GM12892 (cell line): ENCODE measurements at regions not wholly inside any gene's neighbourhood (a gene's known extent, or its start where the extent isn't known, plus 50 kb on each side); places are given as distances from the start of the nearest gene placed in this dataset.
"Not testable (repeated sequence)": the region's sequence is repeated elsewhere in the genome, so short reads cannot be mapped to it uniquely, and the experiment has no call there.

Experiments
- DNase-seq: peaks from one replicate; pipeline ENCODE4 v3.0.0; 2011; ENCODE audit not compliant: insufficient read length
- FAIRE-seq: peaks from 2 replicates; lab custom pipeline; 2011; peaks lifted over from hg19 to GRCh38; lab: Jason Lieb, UNC
- POLR2A ChIP-seq: IDR thresholded peaks from 2 replicates; pipeline ENCODE4 v1.6.1; 2011; ENCODE audit warnings: low read depth, low read length, control low read depth
- POLR2AphosphoS5 ChIP-seq: IDR thresholded peaks from 2 replicates; pipeline ENCODE4 v1.6.1; 2011; ENCODE audit warnings: low read depth, low read length, control low read depth
- TAF1 ChIP-seq: IDR thresholded peaks from 2 replicates; pipeline ENCODE4 v1.6.1; 2011; ENCODE audit warnings: low read depth, mild to moderate bottlenecking, control low read depth, low read length, borderline replicate concordance

DNA sequence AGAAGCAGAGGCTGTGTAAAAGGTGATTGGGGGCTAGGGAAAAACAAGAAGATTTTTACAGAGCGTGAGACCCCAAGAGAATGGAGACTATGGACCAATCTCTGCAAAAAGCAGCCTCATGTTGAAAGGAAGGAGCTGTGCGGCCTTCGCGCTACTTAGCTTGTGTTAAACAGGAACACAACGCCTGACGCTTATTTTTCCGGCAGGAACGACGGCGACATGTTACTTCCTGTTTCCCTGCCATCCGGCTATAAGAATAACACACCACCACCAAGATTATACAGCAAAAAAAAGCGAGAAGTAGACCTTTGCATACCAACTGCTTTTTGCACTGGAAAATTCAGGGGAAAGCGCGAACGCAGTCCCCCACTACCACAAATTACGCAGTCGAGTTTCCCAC is 272.7 kb downstream of the FAM72C start:
- DNase-seq (no peak), FAIRE-seq (no peak)
- TF ChIP-seq POLR2A (no peak), TAF1 (no peak), POLR2AphosphoS5 (no peak)

DNA sequence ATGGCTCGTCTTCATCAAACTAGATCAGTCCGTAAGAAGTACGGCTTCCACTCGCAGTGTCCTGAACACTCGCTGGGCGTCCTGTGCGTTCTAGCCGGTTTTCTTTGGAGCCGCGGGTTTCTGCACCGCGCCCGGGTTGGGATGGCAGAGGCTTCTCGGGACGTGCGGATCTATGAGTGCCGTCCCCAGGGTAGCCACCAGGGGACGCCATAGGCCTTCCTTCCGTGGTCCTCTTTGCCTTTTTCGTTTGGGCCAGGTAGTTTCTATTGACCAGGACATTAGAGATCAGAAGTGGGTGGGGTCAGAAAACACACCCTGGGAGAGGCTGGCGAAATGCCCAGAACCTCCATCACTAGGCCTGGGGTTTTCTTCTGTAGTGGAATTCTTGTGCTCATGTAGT is 273.8 kb downstream of the FAM72C start:
- no peak for TF ChIP-seq POLR2A
- TF ChIP-seq POLR2AphosphoS5: no peak
- no peak for TF ChIP-seq TAF1
- no peak for FAIRE-seq
- DNase-seq: no peak

DNA sequence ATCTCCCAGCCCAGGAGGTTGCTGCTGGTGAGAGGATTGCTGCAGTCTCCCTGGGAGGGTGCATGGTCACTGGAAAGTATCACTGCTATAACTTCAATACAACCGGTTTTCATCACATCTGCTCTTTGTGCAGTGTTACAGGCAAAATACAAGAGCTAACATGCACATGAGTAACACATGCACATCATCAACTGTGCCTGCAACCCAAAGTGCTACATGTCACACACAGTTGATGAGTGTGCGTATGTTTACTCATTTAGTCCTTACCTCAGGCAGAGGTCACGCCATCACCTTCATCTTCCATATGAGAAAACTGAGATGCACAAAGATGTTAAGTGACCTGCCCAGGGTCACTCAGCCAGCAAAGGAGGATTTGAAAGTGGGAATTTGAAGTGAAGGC is 277.7 kb downstream of the FAM72C start:
- TF ChIP-seq POLR2AphosphoS5: no peak
- no peak for TF ChIP-seq POLR2A
- no peak for TF ChIP-seq TAF1
- no peak for FAIRE-seq
- DNase-seq: no peak

DNA sequence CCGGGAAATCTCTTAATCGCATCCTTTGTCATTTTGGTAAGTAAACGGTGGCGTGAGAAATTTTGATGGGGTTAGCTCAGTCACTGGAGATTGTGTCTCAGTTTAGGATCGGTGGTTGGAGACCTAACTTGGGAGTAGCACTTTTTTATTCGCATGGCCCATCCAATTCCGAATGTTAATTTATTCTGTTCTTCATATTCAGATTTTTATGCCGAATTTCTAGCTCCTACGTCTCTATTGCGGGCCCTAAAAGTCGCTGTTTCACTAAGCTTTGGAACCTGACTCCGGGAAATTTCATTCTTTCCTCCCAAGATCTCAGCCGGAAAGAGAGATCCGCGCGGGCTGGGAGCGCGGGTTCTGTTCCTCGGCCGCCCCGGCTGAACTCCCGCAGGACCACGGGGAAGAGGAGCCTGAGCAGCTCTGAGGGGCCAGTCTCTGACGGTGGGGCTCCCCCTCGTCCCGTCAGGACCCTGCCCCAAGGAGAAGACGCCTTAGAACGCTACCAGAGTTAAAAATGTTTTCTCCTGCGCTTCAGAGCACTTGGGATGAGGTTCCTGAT is 279.7 kb downstream of the FAM72C start:
- FAIRE-seq: no peak
- no peak for TF ChIP-seq POLR2A
- TF ChIP-seq POLR2AphosphoS5: no peak
- no peak for TF ChIP-seq TAF1
- DNase-seq: no peak

DNA sequence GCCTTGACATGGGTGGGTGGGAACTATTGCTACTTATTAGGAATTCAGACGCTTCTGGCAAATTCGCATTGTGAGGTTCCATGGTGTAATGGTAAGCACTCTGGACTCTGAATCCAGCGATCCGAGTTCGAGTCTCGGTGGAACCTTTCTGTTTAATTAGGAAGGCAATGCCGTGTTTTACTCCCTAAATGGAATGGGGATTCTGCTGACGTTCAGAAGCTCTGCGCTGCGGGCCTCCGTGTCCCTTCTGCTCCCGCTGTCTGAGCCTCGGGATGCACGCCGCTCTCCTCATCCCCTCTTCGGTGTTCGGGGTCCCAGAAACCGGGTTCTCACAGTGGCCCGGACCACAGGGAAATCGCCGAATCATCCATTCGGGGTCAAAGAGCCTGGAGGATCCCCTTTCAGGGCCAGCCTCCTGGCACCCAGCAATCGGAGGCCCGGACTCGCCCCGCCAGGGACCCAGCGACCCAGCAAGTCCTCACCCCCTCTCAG is 280.3 kb downstream of the FAM72C start:
- FAIRE-seq: no peak
- no peak for DNase-seq
- TF ChIP-seq TAF1 (no peak), POLR2A (no peak), POLR2AphosphoS5 (no peak)

DNA sequence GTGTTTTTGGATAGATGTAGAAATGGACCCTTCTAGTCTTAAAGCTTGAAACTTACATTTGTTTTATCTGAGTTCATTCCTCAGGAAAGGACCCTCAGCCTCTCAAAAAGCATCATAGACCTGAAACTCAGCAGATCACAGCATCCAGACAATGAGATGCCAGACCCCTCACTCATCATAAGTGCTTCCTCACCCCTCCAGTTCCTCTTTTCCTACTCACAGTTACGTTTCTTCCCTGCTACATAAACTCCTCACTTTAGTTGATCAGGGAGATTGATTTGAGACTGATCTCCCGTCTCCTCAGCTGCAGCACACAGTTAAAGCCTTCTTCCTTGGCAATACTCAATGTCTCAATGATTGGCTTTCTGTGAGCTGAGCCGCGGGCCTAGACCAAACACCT is 282.0 kb downstream of the FAM72C start:
- TF ChIP-seq POLR2A (no peak), TAF1 (no peak), POLR2AphosphoS5 (no peak)
- DNase-seq: no peak
- no peak for FAIRE-seq

DNA sequence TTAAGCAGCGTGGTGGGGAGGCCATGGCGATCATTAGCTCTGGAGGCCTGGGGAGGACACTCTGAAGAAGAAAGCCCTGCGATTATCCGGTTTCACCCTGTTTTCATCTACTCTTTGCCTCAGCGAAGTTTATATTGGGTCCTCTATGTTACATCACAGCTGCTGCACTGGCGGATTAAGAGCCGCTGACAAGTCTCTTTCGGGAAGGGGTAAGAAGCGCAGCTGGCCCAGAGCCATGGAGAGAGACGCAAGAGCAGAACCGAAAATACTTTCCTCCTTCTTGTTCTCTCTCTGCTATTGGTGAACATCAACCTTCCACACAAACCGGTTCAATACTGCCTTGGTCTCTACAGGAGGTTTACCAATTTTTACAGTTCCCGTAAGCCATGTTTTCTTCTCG is 291.5 kb downstream of the FAM72C start:
- FAIRE-seq: no peak
- DNase-seq: no peak
- TF ChIP-seq TAF1 (no peak), POLR2A (no peak)

DNA sequence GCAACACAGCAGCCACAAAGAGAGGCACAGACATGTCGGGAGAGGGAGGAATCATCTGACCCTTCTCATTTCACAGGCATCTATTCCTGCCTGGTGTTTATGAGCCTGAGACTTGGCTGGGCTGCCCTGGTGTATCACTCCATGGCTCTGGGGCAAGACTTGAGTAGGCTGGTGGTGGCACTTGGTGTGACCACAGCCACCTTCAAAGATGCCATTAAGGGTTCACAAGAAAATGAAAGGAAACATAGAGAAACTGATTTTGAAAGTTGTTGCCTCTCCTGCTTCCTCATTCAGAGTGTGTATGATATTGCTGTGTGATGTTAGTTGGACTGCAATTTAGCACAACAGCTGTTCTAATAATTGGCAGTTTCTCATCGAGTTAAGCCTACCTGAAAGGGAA is 298.8 kb downstream of the FAM72C start:
- TF ChIP-seq TAF1 (no peak), POLR2A (no peak), POLR2AphosphoS5 (no peak)
- FAIRE-seq: no peak
- no peak for DNase-seq

DNA sequence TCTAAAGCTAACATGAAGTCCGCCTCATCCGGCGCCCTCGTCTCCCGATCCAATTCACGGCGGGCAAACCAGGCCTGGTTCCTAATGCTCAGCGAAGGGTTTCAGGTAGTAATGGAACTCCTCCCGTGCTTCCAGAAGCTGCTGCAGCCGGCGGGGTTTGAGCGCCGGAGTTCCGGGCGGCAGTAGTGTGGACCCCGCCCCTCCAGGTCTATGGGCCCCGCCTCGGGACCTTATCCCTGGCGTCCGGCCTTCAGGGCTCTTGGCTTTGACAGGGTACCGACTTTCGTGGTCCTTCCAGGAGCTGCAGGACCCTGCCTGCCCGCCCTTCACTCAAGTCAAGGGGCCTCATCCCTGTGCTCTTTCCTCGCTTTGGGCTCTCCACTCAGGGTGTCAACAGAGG is 304.1 kb downstream of the FAM72C start:
- no peak for TF ChIP-seq POLR2A
- TF ChIP-seq TAF1: no peak
- no peak for TF ChIP-seq POLR2AphosphoS5
- FAIRE-seq (no peak), DNase-seq (no peak)

DNA sequence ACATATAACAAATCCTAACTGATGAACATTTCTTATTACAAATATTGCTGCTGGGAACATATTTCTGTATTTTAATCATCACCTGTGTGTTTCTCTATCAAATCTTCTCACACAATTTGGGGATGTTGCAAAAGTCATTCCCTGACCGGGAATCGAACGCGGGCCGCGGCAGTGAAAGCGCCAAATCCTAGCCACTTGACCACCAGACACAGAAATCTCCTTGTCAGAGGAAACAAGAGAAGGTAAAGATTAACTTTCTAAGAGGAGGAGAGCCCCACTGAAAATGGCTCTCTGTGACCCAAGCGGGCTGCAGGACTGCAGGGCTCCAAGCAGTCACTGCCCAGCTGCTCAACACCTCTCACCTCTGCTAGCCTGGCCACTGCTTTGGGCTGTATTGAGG is 304.9 kb downstream of the FAM72C start:
- TF ChIP-seq POLR2A: no peak
- no peak for TF ChIP-seq POLR2AphosphoS5
- TF ChIP-seq TAF1: no peak
- no peak for FAIRE-seq
- no peak for DNase-seq

DNA sequence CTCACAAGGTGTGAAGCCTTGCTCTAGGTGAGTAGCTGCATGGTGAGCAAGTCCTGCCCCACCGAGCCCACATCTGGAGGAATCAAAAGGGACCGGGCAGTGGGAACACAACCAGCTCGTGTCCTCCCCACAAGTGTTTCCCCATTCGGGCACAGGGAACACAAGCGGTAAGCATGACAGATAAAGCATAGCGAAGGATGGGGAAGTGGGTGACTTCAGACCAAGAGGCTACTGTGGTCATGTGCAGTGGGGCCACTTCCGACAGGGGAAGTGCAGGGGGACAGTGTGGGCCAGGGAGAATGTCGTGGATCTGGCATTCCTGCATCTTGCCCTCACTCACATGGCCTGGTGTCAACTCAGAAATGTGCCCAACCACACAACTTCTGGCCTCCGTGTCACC is 306.2 kb downstream of the FAM72C start:
- DNase-seq: no peak
- no peak for FAIRE-seq
- TF ChIP-seq TAF1 (no peak), POLR2AphosphoS5 (no peak), POLR2A (no peak)

DNA sequence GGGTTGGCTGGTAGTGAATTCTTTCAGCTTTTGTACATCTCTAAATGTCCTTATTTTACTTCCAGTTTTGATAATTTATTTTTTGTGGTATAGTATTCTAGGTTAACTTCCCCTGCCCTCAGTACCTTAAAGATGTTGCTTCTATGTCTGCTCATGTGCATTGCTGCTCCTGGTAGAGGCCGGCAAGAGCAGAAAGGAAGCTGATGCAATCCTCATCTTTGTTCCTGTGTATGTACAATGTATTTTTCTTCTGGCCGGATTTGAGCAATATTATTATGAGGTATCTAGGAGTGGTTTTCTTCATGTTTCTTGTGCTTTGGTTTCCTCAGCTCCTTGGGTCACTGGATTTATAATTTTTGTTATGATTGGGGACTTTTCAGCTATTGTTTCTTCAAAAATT is 308.7 kb downstream of the FAM72C start:
- FAIRE-seq, DNase-seq: not testable (repeated sequence)

DNA sequence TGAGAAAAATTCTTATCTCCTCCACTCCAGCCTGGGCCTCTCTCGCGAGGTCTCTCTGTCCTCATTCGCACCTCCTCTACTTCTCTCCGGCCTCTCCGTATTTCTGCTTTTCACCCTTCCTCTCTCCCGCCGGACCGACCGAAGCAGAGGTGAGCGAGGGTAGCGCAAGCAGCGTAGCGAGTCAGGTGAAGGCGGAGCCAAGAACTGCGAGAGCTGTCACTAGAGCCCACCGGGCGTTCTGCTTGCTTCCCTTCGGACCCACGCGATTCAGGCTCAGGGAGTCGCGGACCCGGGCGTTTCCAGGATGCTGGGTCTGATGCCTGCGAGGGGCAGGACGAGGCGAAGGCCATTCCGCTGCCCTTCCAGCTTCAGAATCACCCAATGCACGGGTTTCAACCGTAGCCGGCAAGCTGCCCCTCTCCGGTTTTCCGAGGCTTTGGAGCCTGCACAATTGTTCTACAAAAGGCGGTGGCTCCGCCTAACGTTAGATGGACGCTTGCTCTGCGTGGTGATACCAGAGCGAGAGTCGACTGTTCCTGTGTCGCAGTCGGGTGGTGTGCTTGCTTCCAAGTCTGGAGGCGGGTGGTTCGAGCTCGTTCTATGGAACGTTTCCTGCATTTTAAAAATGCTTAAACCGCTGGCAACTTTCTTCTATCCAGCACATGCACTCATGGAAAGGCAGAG is 310.2 kb downstream of the FAM72C start:
- TF ChIP-seq POLR2AphosphoS5 (no peak), POLR2A (no peak), TAF1 (no peak)
- DNase-seq (no peak), FAIRE-seq (no peak)
